ENCODE measurements at regions not wholly inside any gene's neighbourhood (a gene's known extent, or its start where the extent isn't known, plus 50 kb on each side); places are given as distances from the start of the nearest gene placed in this dataset.

GRCh38 chr9:14031810-14032209 is 282.1 kb downstream of the NFIB start:
- Histone ChIP-seq H3K27ac (ENCODE audit: low read depth, low read length) (no peak overlapping the region), H3K36me3 (ENCODE audit: control insufficient read depth, insufficient read depth, low read length) (no peaks in the 10 kb centered on the region), H3K27me3 (ENCODE audit: control insufficient read depth, insufficient read depth, low read length) (no peaks in the 10 kb centered on the region), H3K4me1 (ENCODE audit: control insufficient read depth, insufficient read depth, low read length) (peaks cover 13% of the 10 kb centered on the region), H3K4me3 (ENCODE audit: low read depth, low read length) (no peak overlapping the region), H3K9me3 (ENCODE audit: control insufficient read depth, insufficient read depth, low read length) (no peaks in the 10 kb centered on the region), H3K9ac (ENCODE audit: low read depth, low read length) (no peak overlapping the region)

DNA sequence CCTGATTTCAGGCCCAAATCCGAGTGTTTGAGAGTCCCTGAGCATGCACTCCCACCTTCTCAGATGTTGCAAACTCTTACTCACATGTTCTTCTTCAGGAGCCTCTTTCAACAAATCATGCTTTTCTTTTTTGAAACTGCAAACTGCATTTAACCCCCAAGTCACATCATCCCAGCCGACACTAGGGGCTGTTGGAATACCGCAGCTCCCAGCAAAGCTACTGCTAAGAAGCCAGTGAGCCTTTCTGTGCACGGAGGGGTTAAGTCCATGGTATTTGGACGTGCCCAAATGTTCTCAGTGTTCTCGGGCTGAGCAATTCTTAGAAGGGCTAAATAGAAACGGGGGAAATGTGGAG is 282.9 kb downstream of the NFIB start:
- Histone ChIP-seq H3K4me1 (ENCODE audit: control insufficient read depth, insufficient read depth, low read length) (peaks cover 14% of the 10 kb centered on the region), H3K36me3 (ENCODE audit: control insufficient read depth, insufficient read depth, low read length) (no peaks in the 10 kb centered on the region), H3K9me3 (ENCODE audit: control insufficient read depth, insufficient read depth, low read length) (no peaks in the 10 kb centered on the region), H3K27me3 (ENCODE audit: control insufficient read depth, insufficient read depth, low read length) (no peaks in the 10 kb centered on the region; the same call in 1 of the 2 replicates), H3K9ac (ENCODE audit: low read depth, low read length) (no peak overlapping the region), H3K4me3 (ENCODE audit: low read depth, low read length) (no peak overlapping the region), H3K27ac (ENCODE audit: low read depth, low read length) (no peak overlapping the region)

DNA sequence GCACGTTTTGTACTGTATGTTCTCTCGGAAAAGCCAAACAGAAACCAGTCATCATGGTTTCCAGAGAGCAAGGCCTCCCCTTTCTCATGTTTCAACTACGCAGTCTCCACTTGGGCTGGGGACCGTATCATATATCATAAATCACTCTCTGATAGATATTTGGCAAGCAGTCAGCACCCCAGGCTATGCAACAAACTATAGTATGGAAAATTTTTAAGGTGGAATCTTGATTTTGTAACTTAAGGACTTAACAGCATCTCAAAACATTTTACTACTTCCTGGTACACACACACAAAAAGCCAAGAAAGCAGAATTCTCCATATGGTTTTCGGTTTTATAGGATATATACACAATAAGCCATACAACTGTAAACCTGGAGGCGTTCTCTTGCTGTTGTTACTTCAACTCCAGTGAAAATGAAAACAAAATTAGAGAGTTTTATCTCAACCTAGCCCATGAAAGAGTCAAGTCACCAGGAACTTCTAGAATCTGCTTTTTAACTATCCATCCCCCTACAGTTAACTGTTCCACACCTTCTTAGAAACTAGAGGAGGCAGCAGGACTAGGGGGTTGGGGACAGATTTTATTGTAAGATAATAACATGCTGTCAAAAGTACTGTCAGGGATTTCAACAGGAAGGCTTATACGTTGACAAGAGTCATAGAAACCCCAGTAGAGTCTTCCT is 283.4 kb downstream of the NFIB start:
- Histone ChIP-seq H3K9me3 (ENCODE audit: control insufficient read depth, insufficient read depth, low read length) (no peaks in the 10 kb centered on the region), H3K27me3 (ENCODE audit: control insufficient read depth, insufficient read depth, low read length) (no peaks in the 10 kb centered on the region; the same call in 1 of the 2 replicates), H3K27ac (ENCODE audit: low read depth, low read length) (no peak overlapping the region), H3K36me3 (ENCODE audit: control insufficient read depth, insufficient read depth, low read length) (no peaks in the 10 kb centered on the region), H3K4me3 (ENCODE audit: low read depth, low read length) (no peak overlapping the region), H3K4me1 (ENCODE audit: control insufficient read depth, insufficient read depth, low read length) (peaks cover 14% of the 10 kb centered on the region), H3K9ac (ENCODE audit: low read depth, low read length) (no peak overlapping the region)

GRCh38 chr9:14029806-14030374 is 284.1 kb downstream of the NFIB start:
- Histone ChIP-seq H3K36me3 (ENCODE audit: control insufficient read depth, insufficient read depth, low read length) (no peaks in the 10 kb centered on the region), H3K4me1 (ENCODE audit: control insufficient read depth, insufficient read depth, low read length) (peaks cover 14% of the 10 kb centered on the region), H3K27me3 (ENCODE audit: control insufficient read depth, insufficient read depth, low read length) (no peaks in the 10 kb centered on the region; the same call in 1 of the 2 replicates), H3K9ac (ENCODE audit: low read depth, low read length) (no peak overlapping the region), H3K9me3 (ENCODE audit: control insufficient read depth, insufficient read depth, low read length) (no peaks in the 10 kb centered on the region), H3K27ac (ENCODE audit: low read depth, low read length) (no peak overlapping the region), H3K4me3 (ENCODE audit: low read depth, low read length) (no peak overlapping the region)

DNA sequence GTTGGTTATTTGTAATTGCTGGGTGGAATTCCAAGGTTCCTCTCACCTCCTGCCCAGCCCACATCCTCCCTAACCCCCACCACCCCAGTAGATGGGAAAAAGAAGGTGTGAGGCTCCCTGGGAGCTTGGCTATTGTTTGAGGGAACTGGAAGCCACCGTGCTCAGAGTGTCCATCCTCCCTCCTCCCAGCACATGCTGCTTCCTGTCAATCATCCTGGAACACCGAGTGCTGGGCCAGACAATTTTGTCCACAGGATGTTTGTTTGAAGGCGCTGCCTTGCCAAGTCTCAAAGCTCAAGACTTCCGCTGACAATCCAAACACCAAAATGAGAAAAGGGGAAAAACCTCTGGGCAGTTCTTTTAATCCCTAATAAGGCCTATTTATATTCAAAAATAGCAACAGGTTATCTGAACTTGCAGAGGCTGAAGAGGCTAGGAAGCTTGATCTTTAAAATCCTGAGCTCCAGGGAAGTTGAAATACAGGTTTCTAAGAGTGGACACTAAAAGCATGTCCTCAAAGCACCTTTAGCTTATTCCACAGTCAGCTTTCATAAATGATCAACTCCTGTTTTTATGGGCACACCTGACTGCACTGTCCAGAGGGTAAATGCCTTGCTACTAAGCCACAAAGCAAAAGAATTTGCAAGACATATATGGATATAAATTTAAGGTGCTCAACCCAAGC is 286.7 kb downstream of the NFIB start:
- H3K27me3 ChIP-seq (ENCODE audit: control insufficient read depth, insufficient read depth, low read length): no peaks in the 10 kb centered on the region; the same call in 1 of the 2 replicates
- no peaks in the 10 kb centered on the region for H3K9me3 ChIP-seq (ENCODE audit: control insufficient read depth, insufficient read depth, low read length)
- H3K9ac ChIP-seq (ENCODE audit: low read depth, low read length): no peak overlapping the region
- peaks cover 14% of the 10 kb centered on the region for H3K4me1 ChIP-seq (ENCODE audit: control insufficient read depth, insufficient read depth, low read length)
- no peak overlapping the region for H3K27ac ChIP-seq (ENCODE audit: low read depth, low read length)
- H3K4me3 ChIP-seq (ENCODE audit: low read depth, low read length): no peak overlapping the region
- no peaks in the 10 kb centered on the region for H3K36me3 ChIP-seq (ENCODE audit: control insufficient read depth, insufficient read depth, low read length)

DNA sequence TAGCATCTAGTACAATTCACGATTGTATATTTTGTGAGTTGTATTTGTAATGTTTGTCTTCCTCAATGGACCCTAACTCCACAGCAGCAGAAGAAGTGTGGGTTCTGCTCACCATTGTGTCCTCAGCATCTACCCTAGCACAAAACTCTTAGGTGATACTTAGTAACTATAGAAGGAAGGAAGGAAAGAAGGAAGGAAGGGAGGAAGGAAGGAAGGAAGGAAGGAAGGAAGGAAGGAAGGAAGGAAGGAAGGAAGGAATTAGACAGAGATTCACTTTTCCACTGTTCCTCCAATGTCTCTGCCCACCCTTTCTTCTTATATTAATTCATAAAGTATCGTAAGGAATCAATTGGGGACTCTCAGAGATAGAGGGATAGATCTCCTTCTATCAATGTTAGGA is 288.2 kb downstream of the NFIB start:
- Histone ChIP-seq H3K27me3 (ENCODE audit: control insufficient read depth, insufficient read depth, low read length) (no peaks in the 10 kb centered on the region; the same call in 1 of the 2 replicates), H3K9me3 (ENCODE audit: control insufficient read depth, insufficient read depth, low read length) (no peaks in the 10 kb centered on the region), H3K9ac (ENCODE audit: low read depth, low read length) (no peak overlapping the region), H3K4me1 (ENCODE audit: control insufficient read depth, insufficient read depth, low read length) (peaks cover 6% of the 10 kb centered on the region; the same call in 1 of the 2 replicates), H3K4me3 (ENCODE audit: low read depth, low read length) (no peak overlapping the region), H3K27ac (ENCODE audit: low read depth, low read length) (no peak overlapping the region), H3K36me3 (ENCODE audit: control insufficient read depth, insufficient read depth, low read length) (no peaks in the 10 kb centered on the region)

DNA sequence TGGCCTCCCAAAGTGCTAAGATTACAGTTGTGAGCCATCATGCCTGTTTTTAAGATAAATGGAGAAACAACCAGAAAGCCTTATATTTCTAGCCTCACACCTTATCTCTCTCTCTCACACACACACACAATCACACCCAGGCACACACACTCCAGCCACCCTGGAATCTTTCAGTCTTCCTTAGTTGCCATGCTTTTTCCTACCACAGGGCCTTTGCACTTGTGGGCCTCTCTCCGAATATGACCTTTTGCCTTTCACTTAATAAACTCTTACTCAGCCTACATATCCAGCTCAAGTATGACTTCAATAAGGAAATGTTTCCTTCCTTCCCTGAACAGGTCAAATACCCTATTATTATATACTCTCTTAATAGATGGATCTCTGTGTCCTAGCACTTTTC is 290.7 kb downstream of the NFIB start:
- Histone ChIP-seq H3K4me3 (ENCODE audit: low read depth, low read length) (no peak overlapping the region), H3K9me3 (ENCODE audit: control insufficient read depth, insufficient read depth, low read length) (no peaks in the 10 kb centered on the region), H3K36me3 (ENCODE audit: control insufficient read depth, insufficient read depth, low read length) (no peaks in the 10 kb centered on the region), H3K27ac (ENCODE audit: low read depth, low read length) (no peak overlapping the region), H3K27me3 (ENCODE audit: control insufficient read depth, insufficient read depth, low read length) (no peaks in the 10 kb centered on the region; the same call in 1 of the 2 replicates), H3K4me1 (ENCODE audit: control insufficient read depth, insufficient read depth, low read length) (peaks cover 6% of the 10 kb centered on the region; the same call in 1 of the 2 replicates), H3K9ac (ENCODE audit: low read depth, low read length) (no peak overlapping the region)

DNA sequence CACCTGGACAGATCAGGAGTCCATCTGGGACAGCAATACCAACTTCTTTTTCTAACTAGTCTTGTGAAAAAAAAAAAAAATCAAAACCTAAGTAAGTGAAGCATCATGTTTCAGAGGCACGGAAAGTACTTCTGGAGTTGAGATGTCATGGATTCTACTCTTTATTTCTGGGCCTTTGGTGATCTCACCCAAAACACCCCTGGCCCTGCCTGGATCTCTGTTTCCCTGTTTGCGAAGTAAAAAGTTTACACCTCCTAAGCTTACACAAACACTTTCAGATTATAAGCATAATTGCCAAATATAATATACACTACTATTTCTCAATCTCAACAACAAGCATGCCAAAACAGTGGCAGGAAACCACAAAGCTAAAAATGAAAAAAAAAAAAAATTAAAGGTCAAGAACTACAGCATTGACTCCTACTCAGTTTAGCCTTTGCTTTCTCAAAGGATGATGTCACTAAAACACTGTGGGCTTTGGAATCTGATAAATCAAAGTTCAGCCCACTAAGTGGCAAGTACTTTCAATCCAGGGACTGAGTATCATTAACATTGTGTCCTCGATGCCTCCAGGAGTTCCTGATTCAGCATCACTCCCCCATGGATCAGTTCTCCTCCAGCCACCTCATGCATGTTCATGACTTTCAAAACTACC is 291.9 kb downstream of the NFIB start:
- Histone ChIP-seq H3K36me3 (ENCODE audit: control insufficient read depth, insufficient read depth, low read length) (no peaks in the 10 kb centered on the region), H3K9ac (ENCODE audit: low read depth, low read length) (no peak overlapping the region), H3K4me1 (ENCODE audit: control insufficient read depth, insufficient read depth, low read length) (peaks cover 3% of the 10 kb centered on the region; the same call in 1 of the 2 replicates), H3K4me3 (ENCODE audit: low read depth, low read length) (no peak overlapping the region), H3K27ac (ENCODE audit: low read depth, low read length) (no peak overlapping the region), H3K27me3 (ENCODE audit: control insufficient read depth, insufficient read depth, low read length) (no peaks in the 10 kb centered on the region; the same call in 1 of the 2 replicates), H3K9me3 (ENCODE audit: control insufficient read depth, insufficient read depth, low read length) (no peaks in the 10 kb centered on the region)

DNA sequence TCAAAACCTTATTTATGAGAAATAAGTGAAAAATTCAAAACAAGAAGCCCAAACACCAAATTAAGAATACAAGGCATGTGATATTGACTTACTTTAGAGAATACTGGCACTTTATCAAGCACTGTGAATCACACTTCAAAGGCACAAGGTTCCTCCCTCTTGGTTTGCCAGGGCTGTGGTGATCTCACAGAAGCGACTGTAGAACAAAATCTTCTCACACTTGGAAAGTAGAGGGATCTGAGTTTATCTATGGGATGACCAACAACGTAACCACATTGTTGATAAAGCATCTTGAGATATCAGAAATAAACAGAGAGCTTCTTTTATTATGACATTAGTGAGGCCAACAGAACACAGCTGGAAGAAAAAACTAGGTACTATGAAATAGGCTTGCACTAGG is 295.9 kb downstream of the NFIB start:
- Histone ChIP-seq H3K4me1 (ENCODE audit: control insufficient read depth, insufficient read depth, low read length) (no peaks in the 10 kb centered on the region), H3K27ac (ENCODE audit: low read depth, low read length) (no peak overlapping the region), H3K9ac (ENCODE audit: low read depth, low read length) (no peak overlapping the region), H3K9me3 (ENCODE audit: control insufficient read depth, insufficient read depth, low read length) (no peaks in the 10 kb centered on the region), H3K4me3 (ENCODE audit: low read depth, low read length) (no peak overlapping the region), H3K36me3 (ENCODE audit: control insufficient read depth, insufficient read depth, low read length) (no peaks in the 10 kb centered on the region), H3K27me3 (ENCODE audit: control insufficient read depth, insufficient read depth, low read length) (no peaks in the 10 kb centered on the region)

DNA sequence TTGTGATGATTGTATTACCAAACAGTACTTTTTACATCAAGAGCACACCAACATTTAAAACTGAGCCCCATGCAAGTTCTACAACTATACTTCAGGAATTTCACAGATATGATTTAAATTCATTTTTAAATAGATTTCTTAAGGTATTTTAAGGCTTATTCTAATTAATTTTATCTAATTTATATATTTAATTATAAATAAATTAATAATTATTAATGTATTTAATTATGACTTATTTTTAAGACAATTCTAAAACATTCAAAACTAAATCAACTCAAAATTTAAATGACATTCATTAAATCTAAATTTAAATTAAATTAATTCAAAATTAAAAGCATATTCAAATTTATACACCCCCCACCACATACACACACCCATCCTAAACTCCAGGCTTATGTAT is 299.2 kb downstream of the NFIB start:
- Histone ChIP-seq H3K4me1 (ENCODE audit: control insufficient read depth, insufficient read depth, low read length) (no peaks in the 10 kb centered on the region), H3K9ac (ENCODE audit: low read depth, low read length) (no peak overlapping the region), H3K27ac (ENCODE audit: low read depth, low read length) (no peak overlapping the region), H3K9me3 (ENCODE audit: control insufficient read depth, insufficient read depth, low read length) (no peaks in the 10 kb centered on the region), H3K36me3 (ENCODE audit: control insufficient read depth, insufficient read depth, low read length) (no peaks in the 10 kb centered on the region), H3K27me3 (ENCODE audit: control insufficient read depth, insufficient read depth, low read length) (no peaks in the 10 kb centered on the region), H3K4me3 (ENCODE audit: low read depth, low read length) (no peak overlapping the region)

DNA sequence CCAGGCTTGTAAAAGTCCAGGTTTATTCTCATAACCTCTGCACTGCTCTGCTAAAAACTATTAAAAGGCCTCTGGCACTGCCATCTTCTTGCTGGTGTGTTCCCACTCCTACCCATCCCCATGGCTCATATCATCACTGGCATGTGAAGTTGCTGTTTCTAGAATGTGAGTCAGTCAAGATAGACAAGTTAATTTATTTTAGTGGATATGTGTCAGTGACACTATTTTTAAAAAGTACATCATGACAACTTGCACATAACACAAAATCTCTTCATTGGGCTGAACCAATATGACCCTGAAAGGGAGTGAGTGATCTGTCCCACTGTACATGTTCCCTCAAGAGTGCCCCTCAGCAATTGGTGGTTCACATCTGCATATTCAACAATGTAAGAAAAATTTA is 299.7 kb downstream of the NFIB start:
- Histone ChIP-seq H3K27me3 (ENCODE audit: control insufficient read depth, insufficient read depth, low read length) (no peaks in the 10 kb centered on the region), H3K27ac (ENCODE audit: low read depth, low read length) (no peak overlapping the region), H3K9me3 (ENCODE audit: control insufficient read depth, insufficient read depth, low read length) (no peaks in the 10 kb centered on the region), H3K4me3 (ENCODE audit: low read depth, low read length) (no peak overlapping the region), H3K9ac (ENCODE audit: low read depth, low read length) (no peak overlapping the region), H3K36me3 (ENCODE audit: control insufficient read depth, insufficient read depth, low read length) (no peaks in the 10 kb centered on the region), H3K4me1 (ENCODE audit: control insufficient read depth, insufficient read depth, low read length) (no peaks in the 10 kb centered on the region)

Data from HUES48 (cell line).